ENCODE measurements at regions not wholly inside any gene's neighbourhood (a gene's known extent, or its start where the extent isn't known, plus 50 kb on each side); places are given as distances from the start of the nearest gene placed in this dataset.

GRCh38 chr7:156101355-156101754, 289.1 kb upstream of the SHH start:
- TF ChIP-seq CTCF (IDR thresholded peaks at IDR 0.05) (no peak), POLR2A (IDR thresholded peaks at IDR 0.05) (no peak), EP300 (IDR thresholded peaks at IDR 0.05) (no peak)

Measured in ovary (tissue), 3 donors.